NT2/D1 (cell line): ENCODE measurements at regions not wholly inside any gene's neighbourhood (a gene's known extent, or its start where the extent isn't known, plus 50 kb on each side); places are given as distances from the start of the nearest gene placed in this dataset.

Experiments used
- YY1 ChIP-seq: IDR thresholded peaks from 2 replicates; pipeline ENCODE4 v1.6.1; 2011; ENCODE audit not compliant: insufficient read length, insufficient read depth
- ZNF274 ChIP-seq: IDR thresholded peaks from 2 replicates; pipeline ENCODE4 v1.6.1; 2011; ENCODE audit warnings: mild to moderate bottlenecking, low read depth, low read length

DNA sequence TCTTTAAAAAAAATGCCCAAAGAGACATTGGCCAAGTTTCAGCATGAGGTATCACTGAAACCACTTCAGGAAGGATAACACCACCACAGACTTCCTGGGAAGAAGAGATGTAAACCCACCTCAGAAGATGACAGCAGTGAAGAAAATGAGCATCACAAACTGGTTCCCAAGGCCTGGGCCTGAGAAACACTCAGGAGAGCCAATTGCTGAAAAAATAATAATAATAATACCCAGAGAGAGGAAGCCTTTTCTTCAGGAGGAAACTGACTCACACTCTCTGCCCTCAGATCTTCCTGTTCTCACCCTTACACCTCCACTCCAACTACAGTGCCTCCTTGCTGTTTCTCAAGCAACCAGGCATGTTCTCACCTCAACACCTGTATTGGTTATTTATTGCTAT is 68.1 kb upstream of the MAFB start:
- no peak for TF ChIP-seq ZNF274
- no peak for TF ChIP-seq YY1
